ENCODE measurements at regions not wholly inside any gene's neighbourhood (a gene's known extent, or its start where the extent isn't known, plus 50 kb on each side); places are given as distances from the start of the nearest gene placed in this dataset.

- intact Hi-C loops (cut with micrococcal nuclease; ENCODE audit: unreplicated experiment), result loop anchor here (10.0 kb wide), 1 partner anchor 355 kb away; no protein-coding TSS in a partner anchor
- Histone ChIP-seq H3K4me1 (replicated peaks; ENCODE audit: insufficient read depth) (no peaks in the 10 kb centered on the region), H2AFZ (no peak overlapping the region), H3K4me3 (no peak overlapping the region), H3K27ac (no peak overlapping the region), H4K20me1 (ENCODE audit: insufficient read depth) (no peaks in the 10 kb centered on the region), H3K27me3 (ENCODE audit: insufficient read depth, low read depth) (no peaks in the 10 kb centered on the region), H3K36me3 (ENCODE audit: low read depth) (no peaks in the 10 kb centered on the region), H3K9me3 (ENCODE audit: insufficient read depth, low read depth) (no peaks in the 10 kb centered on the region), H3K4me2 (no peak overlapping the region), H3K9me2 (ENCODE audit: insufficient read depth) (no peaks in the 10 kb centered on the region), H3F3A (ENCODE audit: insufficient read depth, low read depth) (no peaks in the 10 kb centered on the region), H3K79me2 (ENCODE audit: low read depth) (no peaks in the 10 kb centered on the region)
- POLR2A ChIA-PET (ENCODE audit: unreplicated experiment), result no interaction called here
- no peak for TF ChIP-seq EZH2 (IDR thresholded peaks at IDR 0.05; ENCODE audit: low read depth)
- TF ChIP-seq CTCF (conservative IDR thresholded peaks at IDR 0.05), result no peak
- CTCF ChIA-PET, result no interaction called here
- BruUV-seq (replicated peaks), result no TSS peak
- DNase-seq, result no peak
These were observed 632.4 kb upstream of the BOD1L1 start for GRCh38 chr4:14259936-14260335.

- TF ChIP-seq CTCF (conservative IDR thresholded peaks at IDR 0.05) (no peak), EZH2 (IDR thresholded peaks at IDR 0.05; ENCODE audit: low read depth) (no peak)
- POLR2A ChIA-PET (ENCODE audit: unreplicated experiment), result interaction anchor here (0.6 kb wide), 1 partner anchor 50 kb away, joined by 3 read pairs; no protein-coding TSS in a partner anchor
- no peak for DNase-seq
- Histone ChIP-seq H3K4me3 (no peak overlapping the region), H3K27ac (no peak overlapping the region), H3K4me2 (no peak overlapping the region), H2AFZ (no peak overlapping the region), H3K4me1 (replicated peaks; ENCODE audit: insufficient read depth) (no peaks in the 10 kb centered on the region), H3K9me2 (ENCODE audit: insufficient read depth) (no peaks in the 10 kb centered on the region), H4K20me1 (ENCODE audit: insufficient read depth) (no peaks in the 10 kb centered on the region), H3K79me2 (ENCODE audit: low read depth) (no peaks in the 10 kb centered on the region), H3K36me3 (ENCODE audit: low read depth) (no peaks in the 10 kb centered on the region), H3F3A (ENCODE audit: insufficient read depth, low read depth) (no peaks in the 10 kb centered on the region), H3K9me3 (ENCODE audit: insufficient read depth, low read depth) (no peaks in the 10 kb centered on the region), H3K27me3 (ENCODE audit: insufficient read depth, low read depth) (no peaks in the 10 kb centered on the region)
- CTCF ChIA-PET, result no interaction called here
- intact Hi-C loops (cut with micrococcal nuclease; ENCODE audit: unreplicated experiment), result no loop called here
- BruUV-seq (replicated peaks), result no TSS peak
These were observed 633.1 kb upstream of the BOD1L1 start for GRCh38 chr4:14260591-14260990.

- TF ChIP-seq EZH2 (IDR thresholded peaks at IDR 0.05; ENCODE audit: low read depth), result no peak
- TF ChIP-seq CTCF (conservative IDR thresholded peaks at IDR 0.05), result no peak
- POLR2A ChIA-PET (ENCODE audit: unreplicated experiment), result no interaction called here
These were observed 634.7 kb upstream of the BOD1L1 start for GRCh38 chr4:14262221-14262620.

More at GRCh38 chr4:14262221-14262620, 634.7 kb upstream of the BOD1L1 start:
- Histone ChIP-seq H3K4me1 (replicated peaks; ENCODE audit: insufficient read depth) (no peaks in the 10 kb centered on the region), H3K27ac (no peak overlapping the region), H3K36me3 (ENCODE audit: low read depth) (no peaks in the 10 kb centered on the region), H3K79me2 (ENCODE audit: low read depth) (no peaks in the 10 kb centered on the region), H3K9me3 (ENCODE audit: insufficient read depth, low read depth) (no peaks in the 10 kb centered on the region), H3K4me3 (no peak overlapping the region), H3K27me3 (ENCODE audit: insufficient read depth, low read depth) (no peaks in the 10 kb centered on the region), H3K9me2 (ENCODE audit: insufficient read depth) (no peaks in the 10 kb centered on the region), H2AFZ (no peak overlapping the region), H4K20me1 (ENCODE audit: insufficient read depth) (no peaks in the 10 kb centered on the region), H3K4me2 (no peak overlapping the region), H3F3A (ENCODE audit: insufficient read depth, low read depth) (no peaks in the 10 kb centered on the region)
- intact Hi-C loops (cut with micrococcal nuclease; ENCODE audit: unreplicated experiment), result no loop called here
- BruUV-seq (replicated peaks), result no TSS peak
- no peak for DNase-seq
- CTCF ChIA-PET, result no interaction called here
